Activated CD8-positive, alpha-beta memory T cell treated with anti-CD3 and anti-CD28 coated beads for 4 hours (primary cell): ENCODE measurements at regions not wholly inside any gene's neighbourhood (a gene's known extent, or its start where the extent isn't known, plus 50 kb on each side); places are given as distances from the start of the nearest gene placed in this dataset.

Experiments
- DNase-seq, 2 donors: peaks; one replicate each; pipeline ENCODE4 v3.0.0-alpha.2; 2020; ENCODE audit warnings: low read depth in 2 of 2

DNA sequence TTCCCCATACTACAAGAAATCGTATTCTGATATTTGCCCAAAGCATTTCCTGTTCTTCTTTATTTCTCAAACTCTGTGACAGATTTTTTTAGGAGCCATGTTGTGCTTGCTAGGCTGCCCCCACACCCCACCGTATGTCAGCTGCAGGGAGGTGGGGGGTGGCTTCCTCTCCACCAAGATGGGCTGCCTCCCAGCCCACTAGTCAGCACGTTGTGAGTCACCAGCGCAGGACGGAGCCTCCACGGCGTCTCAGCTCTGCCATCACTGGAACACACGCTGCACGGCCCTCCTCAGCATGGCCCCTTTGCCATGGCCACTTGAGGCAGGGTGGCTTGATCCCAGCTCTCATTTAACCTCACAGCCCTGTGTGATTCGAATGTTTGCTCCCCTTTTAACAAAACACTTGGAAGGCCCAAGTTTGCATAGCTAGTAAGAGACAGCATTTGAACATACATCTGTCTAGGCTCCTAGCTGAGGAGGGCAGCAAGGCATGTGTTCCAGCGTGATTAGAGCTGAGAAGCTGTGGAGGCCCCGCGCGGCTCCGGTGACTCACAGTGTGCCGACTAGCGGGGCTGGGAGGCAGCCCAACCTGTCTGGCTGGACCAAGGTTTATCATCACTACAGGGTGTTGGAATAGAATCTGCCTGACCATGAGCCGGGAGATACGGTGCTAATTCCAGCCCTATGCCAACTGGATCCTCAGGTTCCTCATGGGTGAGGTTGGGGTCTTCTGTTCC is 180.7 kb upstream of the NCAM1 start:
- DNase-seq: no peak

DNA sequence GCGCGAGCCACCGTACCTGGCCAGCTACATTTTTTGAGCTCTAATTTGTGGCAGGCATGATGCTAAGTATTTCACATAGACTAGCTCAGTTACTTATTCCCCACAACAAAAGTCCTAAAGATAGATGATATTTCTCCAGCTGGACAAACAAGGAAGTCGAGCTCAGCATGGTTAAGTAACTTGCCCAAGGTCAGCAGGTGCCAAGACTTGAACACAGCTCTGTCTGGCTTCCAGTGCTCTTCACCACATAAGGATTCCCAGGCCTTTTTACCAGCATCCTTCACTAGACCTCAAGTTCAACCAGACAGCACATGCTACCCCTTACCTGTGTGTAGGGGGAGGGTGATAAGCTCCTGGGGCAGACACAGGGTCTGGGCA is 177.3 kb upstream of the NCAM1 start:
- no peak for DNase-seq

GRCh38 chr11:112784323-112785073 is 176.7 kb upstream of the NCAM1 start:
- DNase-seq: no peak

DNA sequence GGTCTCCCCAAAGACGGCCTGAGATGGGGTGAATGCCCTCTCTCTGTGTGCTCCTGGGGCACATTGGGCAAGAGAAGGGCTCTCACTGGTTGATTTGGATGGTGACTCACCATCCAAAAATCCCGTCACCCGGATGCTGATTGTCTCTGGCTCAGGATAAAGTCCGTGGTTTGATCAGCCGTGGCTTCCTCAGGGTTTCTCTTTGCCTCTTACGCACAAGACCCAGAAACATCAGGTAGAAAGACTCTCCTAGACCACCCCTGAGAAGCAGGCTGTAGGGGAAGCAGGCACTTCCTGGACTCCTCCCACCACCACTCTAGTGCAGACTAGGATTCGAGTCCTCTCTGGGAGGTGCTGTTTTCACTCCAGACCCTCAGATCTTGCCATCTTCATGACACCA is 176.1 kb upstream of the NCAM1 start:
- no peak for DNase-seq

DNA sequence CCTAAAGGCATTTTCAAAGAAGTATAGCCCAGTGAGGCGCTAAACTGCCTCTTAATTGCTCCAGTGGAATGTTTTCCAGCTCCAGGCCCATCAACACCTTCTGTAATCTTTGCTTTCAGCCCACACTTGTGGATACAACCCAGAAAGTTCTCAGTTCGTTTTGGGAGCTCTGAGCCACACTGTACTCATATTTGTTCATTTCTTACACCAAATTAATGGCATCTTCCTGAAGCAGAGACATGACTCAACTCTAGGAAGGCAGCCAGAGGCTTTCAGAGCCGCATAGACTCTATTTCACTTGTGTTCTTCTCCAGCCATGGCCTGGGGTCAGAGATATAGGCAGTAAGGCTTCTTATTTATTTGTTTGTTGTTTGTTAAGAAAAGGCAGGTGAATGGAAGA is 175.5 kb upstream of the NCAM1 start:
- DNase-seq: no peak

DNA sequence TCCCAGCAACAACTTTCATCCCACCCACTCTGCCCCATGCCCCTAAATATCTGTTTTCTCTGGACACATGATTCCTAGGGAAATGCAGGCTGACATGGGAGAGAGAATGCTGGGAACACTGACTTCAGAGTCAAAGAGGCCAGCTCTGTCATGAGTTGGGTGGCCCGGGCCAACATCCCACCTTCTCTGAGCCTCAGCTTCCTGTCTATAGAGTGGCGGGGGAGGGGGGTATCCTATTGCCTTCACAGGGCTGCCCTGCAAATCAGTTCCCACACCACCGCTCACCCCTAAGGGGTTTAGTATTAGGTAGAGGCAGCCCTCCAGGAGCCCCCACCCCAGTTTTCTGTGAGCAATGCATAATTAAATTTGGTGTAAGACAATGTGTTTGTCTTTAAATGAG is 175.0 kb upstream of the NCAM1 start:
- DNase-seq: no peak

- no peak for DNase-seq
Measured at GRCh38 chr11:112786886-112787530, 174.2 kb upstream of the NCAM1 start.

DNA sequence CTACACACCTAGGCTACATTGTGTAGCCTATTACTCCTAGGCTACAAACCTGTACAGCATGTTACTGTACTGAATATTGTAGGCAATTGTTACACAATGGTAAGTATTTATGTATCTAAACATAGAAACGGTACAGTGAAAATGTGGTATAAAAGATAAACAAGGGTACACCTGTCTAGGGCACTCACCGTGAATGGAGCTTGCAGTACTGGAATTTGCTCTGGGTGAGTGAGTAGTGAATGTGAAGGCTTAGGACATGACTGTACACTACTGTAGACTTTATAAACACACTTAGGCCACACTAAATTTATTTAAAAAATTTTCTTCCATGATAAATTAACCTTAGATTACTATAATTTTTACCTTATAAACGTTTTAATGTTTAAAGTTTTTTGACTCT is 171.7 kb upstream of the NCAM1 start:
- DNase-seq: no peak

- no peak for DNase-seq
Measured at GRCh38 chr11:112790286-112790685, 170.9 kb upstream of the NCAM1 start.

DNA sequence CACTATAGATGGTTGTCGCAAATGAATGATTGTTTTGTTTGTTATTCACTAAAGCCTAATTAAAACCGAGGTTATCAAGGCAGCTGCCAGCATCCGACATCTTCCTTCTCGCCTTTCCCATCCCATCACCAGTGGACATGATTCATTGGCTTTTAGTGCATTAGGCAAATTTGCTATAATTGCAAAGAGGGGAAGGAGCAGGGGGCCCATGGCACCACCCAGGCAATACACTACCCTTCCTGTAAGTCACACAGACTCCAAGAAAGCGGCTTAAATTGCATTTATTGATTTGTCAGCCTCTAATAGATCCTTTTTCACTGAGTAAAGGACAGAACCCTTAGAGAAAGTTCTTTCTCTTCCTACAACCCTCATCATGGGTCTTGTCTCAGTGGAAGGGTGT is 169.2 kb upstream of the NCAM1 start:
- no peak for DNase-seq

- no peak for DNase-seq
Measured at GRCh38 chr11:112793416-112793815, 167.8 kb upstream of the NCAM1 start.

DNA sequence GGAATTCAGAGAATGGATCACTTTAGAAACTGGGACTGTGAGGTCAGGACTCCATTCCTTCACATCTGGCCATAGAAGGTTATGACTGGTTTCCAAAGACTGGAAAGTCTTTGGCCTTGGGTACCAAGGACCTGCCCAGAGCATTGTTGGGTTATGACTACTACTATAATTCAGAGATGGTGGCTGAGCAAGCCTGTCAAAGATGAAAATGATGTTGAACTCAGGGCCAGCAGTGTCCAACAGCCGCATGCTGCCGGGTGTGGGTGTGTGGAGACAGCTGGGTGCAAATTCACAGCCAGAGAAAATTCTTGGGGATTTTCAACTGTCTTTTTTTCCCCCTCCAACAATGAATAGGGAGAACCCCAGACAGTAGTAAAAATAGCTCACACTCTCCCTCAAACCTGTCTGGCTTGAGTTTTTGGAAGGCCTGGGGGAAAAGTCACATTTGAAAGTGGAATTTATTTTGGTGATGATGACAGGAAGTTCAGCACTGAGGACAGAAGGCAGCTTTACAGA is 166.8 kb upstream of the NCAM1 start:
- DNase-seq: no peak

DNA sequence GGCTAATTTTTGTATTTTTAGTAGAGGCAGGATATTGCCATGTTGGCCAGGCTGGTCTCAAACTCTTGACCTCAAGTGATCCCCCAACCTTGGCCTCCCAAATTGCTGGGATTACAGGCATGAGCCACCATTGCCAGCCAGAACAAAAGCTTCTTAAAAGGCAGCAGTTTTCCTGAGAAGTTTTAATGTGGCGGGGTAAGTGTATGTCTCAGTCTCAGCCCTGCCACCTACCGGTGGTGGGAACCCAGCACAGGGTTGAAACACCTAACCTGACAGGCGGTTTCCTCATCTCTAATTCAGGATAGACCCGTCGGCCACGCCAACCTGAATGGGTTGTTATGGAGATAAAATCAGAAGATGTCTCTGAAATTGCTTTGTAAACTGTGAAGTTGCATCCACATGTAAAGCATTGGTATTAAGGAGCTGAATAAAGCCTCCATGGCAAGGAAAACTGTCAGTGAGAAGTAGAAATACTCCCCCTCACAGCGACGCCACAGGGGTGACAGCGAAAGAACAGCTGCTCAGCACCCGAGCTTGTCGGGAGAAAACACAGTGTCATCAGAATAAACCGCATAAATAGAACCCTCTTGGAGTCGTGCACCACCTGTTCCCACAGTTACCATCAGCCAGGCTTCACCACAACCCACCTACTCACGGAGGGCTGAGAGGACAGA is 165.9 kb upstream of the NCAM1 start:
- no peak for DNase-seq

DNA sequence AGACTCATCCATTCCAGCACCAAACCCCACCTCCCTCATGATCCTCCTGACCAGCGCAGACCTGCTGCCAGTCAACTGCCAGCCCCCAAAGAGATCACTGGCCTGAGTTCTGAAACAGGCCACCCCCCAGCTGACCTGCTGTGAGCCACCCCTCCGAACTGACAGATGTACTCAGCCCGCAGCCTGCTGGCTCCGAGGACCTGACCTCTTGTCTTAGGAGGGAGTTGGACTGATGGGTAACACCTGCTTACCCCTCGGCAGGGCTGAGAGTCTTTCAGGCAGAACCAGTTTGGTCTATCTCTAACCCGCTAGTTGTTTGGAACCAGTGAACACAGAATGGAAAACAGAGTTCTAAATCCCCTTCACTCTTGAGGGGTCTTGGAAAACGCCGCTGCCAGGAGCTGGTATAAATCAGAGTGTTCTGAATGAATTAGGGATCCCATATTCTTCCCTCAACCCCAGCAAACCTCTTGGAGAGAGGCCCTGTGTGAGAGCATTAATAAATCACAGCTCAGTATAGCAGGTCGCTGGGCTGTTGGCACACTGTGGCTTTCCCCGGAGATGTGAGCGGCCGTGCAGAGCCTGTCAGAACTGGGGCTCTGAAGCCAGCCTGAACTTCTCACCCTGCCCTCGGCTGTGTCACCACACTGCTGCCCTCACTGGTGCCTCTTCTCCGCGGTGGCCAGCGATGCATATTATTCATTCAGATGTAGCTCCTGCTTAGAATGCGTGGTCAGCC is 165.1 kb upstream of the NCAM1 start:
- no peak for DNase-seq

- DNase-seq: no peak
Measured at GRCh38 chr11:112797092-112797491, 164.1 kb upstream of the NCAM1 start.

- no peak for DNase-seq
Measured at GRCh38 chr11:112797648-112798293, 163.4 kb upstream of the NCAM1 start.

GRCh38 chr11:112801025-112801816 is 160.0 kb upstream of the NCAM1 start:
- no peak for DNase-seq

DNA sequence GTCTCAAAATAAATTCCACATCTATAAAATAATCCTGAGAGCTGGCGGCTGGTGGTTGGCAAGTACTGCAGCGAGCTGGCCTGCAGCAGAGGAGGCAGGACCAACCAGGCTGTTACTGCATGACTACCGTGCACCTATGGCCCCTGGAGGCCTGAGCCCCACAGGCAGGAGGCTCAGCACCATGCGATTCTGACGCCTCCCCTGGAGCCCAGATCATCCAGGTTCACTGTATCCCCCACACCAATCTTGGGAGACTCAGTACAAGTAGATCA is 159.5 kb upstream of the NCAM1 start:
- DNase-seq: no peak

DNA sequence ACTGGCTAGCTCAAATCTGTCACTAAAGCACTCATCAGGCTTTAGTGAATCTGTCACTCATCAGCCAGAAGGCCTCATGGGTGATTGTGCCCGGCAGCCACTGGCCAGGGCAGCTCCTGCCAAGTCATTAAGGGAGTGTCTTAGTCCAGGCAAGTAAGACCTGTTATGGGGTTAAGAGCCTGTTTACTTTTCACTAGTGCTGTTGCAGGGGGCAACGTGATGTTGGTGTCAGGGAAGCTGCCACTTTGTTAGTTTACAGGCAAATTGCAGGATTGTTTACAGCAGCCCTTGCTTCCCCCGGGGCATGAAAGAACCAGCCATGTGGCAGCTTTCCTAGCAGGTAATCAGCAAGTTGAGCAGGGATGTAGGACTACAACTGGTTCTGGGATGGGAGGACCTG is 155.6 kb upstream of the NCAM1 start:
- DNase-seq: no peak

- no peak for DNase-seq
Measured at GRCh38 chr11:112806256-112806655, 155.0 kb upstream of the NCAM1 start.
